ENCODE measurements at regions not wholly inside any gene's neighbourhood (a gene's known extent, or its start where the extent isn't known, plus 50 kb on each side); places are given as distances from the start of the nearest gene placed in this dataset.
"Not testable (repeated sequence)": the region's sequence is repeated elsewhere in the genome, so short reads cannot be mapped to it uniquely, and the experiment has no call there.

DNA sequence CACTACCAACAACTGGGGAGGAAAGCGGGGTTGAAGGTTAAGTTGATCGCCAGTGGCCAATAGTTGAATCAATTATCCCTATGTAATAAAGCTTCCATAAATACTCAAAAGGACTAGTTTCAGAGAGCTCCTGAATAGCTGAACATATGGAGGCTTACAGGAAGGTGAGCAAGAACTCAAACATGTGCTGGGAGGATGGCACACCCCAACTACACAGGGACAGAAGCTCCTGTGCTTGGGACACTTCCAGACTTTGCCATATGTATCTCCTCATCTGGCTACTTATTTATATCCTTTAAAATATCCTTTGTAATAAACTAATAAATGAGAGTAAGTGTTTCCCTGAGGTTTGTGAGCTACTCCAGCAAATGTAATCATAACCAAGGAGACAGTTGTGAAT lies 115.7 kb downstream of the HNMT start:
- intact Hi-C loops (cut with DNase I), result no loop called here
- Histone ChIP-seq H3K4me3 (no peak overlapping the region), H3K27me3 (no peaks in the 10 kb centered on the region), H3K36me3 (no peaks in the 10 kb centered on the region), H3K4me1 (no peaks in the 10 kb centered on the region), H3K27ac (replicated peaks in 1 of 4) (no peak overlapping the region), H3K9me3 (no peaks in the 10 kb centered on the region)
- no peak for TF ChIP-seq POLR2AphosphoS5 (IDR thresholded peaks at IDR 0.05)
- TF ChIP-seq, protein P1, sequence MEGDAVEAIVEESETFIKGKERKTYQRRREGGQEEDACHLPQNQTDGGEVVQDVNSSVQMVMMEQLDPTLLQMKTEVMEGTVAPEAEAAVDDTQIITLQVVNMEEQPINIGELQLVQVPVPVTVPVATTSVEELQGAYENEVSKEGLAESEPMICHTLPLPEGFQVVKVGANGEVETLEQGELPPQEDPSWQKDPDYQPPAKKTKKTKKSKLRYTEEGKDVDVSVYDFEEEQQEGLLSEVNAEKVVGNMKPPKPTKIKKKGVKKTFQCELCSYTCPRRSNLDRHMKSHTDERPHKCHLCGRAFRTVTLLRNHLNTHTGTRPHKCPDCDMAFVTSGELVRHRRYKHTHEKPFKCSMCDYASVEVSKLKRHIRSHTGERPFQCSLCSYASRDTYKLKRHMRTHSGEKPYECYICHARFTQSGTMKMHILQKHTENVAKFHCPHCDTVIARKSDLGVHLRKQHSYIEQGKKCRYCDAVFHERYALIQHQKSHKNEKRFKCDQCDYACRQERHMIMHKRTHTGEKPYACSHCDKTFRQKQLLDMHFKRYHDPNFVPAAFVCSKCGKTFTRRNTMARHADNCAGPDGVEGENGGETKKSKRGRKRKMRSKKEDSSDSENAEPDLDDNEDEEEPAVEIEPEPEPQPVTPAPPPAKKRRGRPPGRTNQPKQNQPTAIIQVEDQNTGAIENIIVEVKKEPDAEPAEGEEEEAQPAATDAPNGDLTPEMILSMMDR (IDR thresholded peaks at IDR 0.05), result no peak
- TF ChIP-seq EP300 (IDR thresholded peaks at IDR 0.05), result no peak
- no peak for TF ChIP-seq POLR2A (IDR thresholded peaks at IDR 0.05; ENCODE audit: low read depth)
- no peak for DNase-seq (ENCODE audit: extremely low spot score)
- WGBS, result 100% methylated on average over 2 of the region's 2 CpGs

DNA sequence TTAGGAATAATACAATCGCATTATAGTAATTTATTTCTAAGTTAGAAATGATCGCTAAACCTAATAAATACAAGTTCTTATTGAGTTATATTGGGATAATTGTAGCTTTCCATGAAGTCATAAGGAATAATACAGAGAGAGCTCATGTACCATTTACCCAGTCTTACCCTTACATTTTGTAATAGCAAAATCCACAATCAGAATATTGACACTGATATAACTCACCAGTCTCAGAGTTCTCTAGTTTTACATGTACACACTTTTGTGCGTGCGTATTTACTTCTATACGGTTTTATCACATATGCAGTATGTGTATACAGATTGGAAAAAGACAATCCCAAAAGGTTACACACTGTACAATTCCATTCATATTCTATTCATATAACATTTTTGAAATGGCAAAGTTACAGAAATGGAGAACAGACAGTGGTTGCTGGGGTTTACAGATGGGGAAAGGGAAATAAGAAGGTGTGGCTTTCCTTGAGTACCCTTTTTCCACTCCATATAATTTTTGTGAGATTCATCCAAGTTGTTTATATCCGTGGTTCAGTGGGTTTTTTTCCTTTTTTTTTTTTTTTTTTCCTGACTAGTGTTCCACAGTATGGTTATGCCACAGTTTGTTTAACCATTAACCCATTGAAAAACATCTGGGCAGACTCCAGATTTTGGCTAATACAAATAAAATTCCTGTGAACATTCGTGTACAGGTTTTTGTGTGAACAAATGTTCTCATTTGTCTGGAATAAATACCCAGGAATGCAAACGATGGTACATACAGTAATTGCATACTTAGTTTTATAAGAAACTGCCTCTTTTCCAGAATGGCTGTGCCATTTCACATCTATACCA lies 117.2 kb downstream of the HNMT start:
- Histone ChIP-seq H3K27me3 (no peaks in the 10 kb centered on the region), H3K4me3 (no peak overlapping the region), H3K27ac (replicated peaks in 1 of 4) (no peak overlapping the region), H3K4me1 (no peaks in the 10 kb centered on the region), H3K9me3 (no peaks in the 10 kb centered on the region), H3K36me3 (no peaks in the 10 kb centered on the region)
- intact Hi-C loops (cut with DNase I), result no loop called here
- no peak for DNase-seq (ENCODE audit: extremely low spot score)
- TF ChIP-seq EP300 (IDR thresholded peaks at IDR 0.05), result no peak
- no peak for TF ChIP-seq POLR2A (IDR thresholded peaks at IDR 0.05; ENCODE audit: low read depth)
- TF ChIP-seq, protein P1 (IDR thresholded peaks at IDR 0.05), result no peak
- no peak for TF ChIP-seq POLR2AphosphoS5 (IDR thresholded peaks at IDR 0.05)
- WGBS, result 75% methylated on average over 8 of the region's 8 CpGs

DNA sequence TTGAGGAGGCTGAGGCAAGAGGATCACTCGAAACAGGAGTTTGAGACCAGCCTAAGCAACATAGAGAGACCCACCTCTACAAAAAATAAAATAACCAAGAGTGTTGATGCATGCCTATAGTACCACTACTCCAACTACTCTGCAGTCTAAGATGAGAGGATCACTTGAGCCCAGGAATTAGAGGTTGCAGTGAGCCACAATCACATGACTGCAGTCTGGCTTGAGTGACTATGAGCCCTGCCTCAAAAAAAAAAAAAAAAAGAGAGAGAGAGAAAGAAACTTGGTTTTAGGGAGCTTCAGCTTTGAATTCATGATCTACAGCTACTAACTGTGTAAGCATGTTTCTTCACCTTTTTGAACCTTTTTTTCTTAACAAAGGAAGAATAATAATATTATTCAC lies 119.9 kb downstream of the HNMT start:
- Histone ChIP-seq H3K27me3 (no peaks in the 10 kb centered on the region), H3K27ac (replicated peaks in 1 of 4) (no peak overlapping the region), H3K36me3 (no peaks in the 10 kb centered on the region), H3K4me3 (no peak overlapping the region), H3K9me3 (no peaks in the 10 kb centered on the region), H3K4me1 (peaks cover 0 to 17% (median 9%) of the 10 kb centered on the region in 4 donors)
- intact Hi-C loops (cut with DNase I), result no loop called here
- WGBS, result 100% methylated on average over 1 of the region's 1 CpG
- TF ChIP-seq POLR2A (IDR thresholded peaks at IDR 0.05; ENCODE audit: low read depth), result no peak
- no peak for TF ChIP-seq POLR2AphosphoS5 (IDR thresholded peaks at IDR 0.05)
- no peak for TF ChIP-seq EP300 (IDR thresholded peaks at IDR 0.05)
- TF ChIP-seq, protein P1 (IDR thresholded peaks at IDR 0.05), result no peak
- no peak for DNase-seq (ENCODE audit: extremely low spot score)

DNA sequence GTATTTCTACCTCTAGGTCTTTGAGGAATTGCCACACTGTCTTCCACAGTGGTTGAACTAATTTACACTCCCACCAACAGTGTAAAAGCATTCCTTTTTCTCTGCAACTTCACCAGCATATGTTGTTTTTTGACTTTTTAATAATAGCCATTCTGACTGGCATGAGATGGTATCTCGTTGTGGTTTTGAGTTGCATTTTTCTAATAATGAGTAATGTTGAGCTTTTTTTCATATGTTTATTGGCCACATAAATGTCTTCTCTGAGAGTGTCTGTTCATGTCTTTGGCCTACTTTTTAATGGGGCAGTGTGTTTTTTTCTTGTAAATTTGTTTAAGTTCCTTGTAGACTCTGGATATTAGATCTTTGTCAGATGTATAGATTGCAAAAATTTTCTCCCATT lies 121.2 kb downstream of the HNMT start:
- intact Hi-C loops (cut with DNase I), result not testable (repeated sequence)

DNA sequence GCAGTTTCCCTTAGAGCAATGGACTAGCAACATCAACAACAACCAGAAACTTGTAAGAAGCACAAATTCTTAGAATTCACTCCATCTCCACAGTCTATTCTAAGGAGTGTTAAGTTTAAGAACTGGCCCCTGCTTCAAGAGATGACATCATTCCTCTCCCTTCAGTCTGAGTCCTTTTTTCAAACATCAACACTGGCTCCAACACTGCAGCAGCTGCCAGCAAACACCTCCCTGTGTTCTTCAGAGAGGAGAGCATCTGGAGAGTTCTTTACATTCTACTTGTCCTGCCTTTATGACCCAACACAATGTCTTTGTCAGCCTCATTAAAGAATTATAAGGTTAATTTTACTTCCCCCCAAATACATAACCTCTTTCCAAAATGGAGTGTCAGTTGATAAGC lies 122.3 kb downstream of the HNMT start:
- no peak overlapping the region for H3K4me3 ChIP-seq
- intact Hi-C loops (cut with DNase I), result no loop called here
- no peaks in the 10 kb centered on the region for H3K9me3 ChIP-seq
- TF ChIP-seq EP300 (IDR thresholded peaks at IDR 0.05) (no peak), POLR2A (IDR thresholded peaks at IDR 0.05; ENCODE audit: low read depth) (no peak), POLR2AphosphoS5 (IDR thresholded peaks at IDR 0.05) (no peak)
- TF ChIP-seq, protein P1 (IDR thresholded peaks at IDR 0.05), result no peak
- DNase-seq (ENCODE audit: extremely low spot score), result no peak
- H3K27me3 ChIP-seq, result no peaks in the 10 kb centered on the region
- H3K36me3 ChIP-seq, result no peaks in the 10 kb centered on the region
- no peak overlapping the region for H3K27ac ChIP-seq (replicated peaks in 1 of 4)
- H3K4me1 ChIP-seq, result peaks cover 0 to 17% (median 9%) of the 10 kb centered on the region in 4 donors

More for the DNA sequence above, 121.2 kb downstream of the HNMT start:
- H3K4me3 ChIP-seq; H3K27ac ChIP-seq (replicated peaks in 1 of 4); H3K9me3 ChIP-seq; H3K36me3 ChIP-seq; H3K27me3 ChIP-seq; DNase-seq (ENCODE audit: extremely low spot score): not testable (repeated sequence)
- H3K4me1 ChIP-seq, result peaks cover 0 to 17% (median 9%) of the 10 kb centered on the region in 4 donors
- WGBS, result 79% methylated on average over 1 of the region's 1 CpG

Measured in esophagus muscularis mucosa (tissue), 4 donors.